ENCODE measurements at regions not wholly inside any gene's neighbourhood (a gene's known extent, or its start where the extent isn't known, plus 50 kb on each side); places are given as distances from the start of the nearest gene placed in this dataset.

DNA sequence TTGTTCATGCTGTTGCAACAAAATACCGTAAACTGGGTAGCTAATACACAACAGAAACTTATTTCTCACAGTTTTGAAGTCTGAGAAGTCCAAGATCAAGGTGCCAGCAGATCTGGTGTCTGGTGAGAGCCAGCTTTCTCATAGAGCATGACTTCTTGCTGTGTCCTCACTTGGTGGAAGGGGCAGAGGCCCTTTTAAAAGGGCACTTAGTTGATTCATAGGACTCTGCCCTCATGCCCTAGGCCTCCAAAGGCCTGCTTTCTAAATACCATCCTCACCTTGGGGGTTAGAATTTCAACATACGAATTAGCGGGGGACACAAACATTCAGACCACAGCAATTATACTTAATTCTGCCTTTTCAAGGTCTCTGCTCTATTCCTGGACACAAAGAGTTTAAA is 52.3 kb upstream of the FDX1 start:
- DNase-seq (ENCODE audit: low read depth in 1 of 2, low spot score in 1 of 2): no peak
- TF ChIP-seq, protein P1, sequence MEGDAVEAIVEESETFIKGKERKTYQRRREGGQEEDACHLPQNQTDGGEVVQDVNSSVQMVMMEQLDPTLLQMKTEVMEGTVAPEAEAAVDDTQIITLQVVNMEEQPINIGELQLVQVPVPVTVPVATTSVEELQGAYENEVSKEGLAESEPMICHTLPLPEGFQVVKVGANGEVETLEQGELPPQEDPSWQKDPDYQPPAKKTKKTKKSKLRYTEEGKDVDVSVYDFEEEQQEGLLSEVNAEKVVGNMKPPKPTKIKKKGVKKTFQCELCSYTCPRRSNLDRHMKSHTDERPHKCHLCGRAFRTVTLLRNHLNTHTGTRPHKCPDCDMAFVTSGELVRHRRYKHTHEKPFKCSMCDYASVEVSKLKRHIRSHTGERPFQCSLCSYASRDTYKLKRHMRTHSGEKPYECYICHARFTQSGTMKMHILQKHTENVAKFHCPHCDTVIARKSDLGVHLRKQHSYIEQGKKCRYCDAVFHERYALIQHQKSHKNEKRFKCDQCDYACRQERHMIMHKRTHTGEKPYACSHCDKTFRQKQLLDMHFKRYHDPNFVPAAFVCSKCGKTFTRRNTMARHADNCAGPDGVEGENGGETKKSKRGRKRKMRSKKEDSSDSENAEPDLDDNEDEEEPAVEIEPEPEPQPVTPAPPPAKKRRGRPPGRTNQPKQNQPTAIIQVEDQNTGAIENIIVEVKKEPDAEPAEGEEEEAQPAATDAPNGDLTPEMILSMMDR (IDR thresholded peaks at IDR 0.05; ENCODE audit: low read depth, low read length): no peak
- H3K4me3 ChIP-seq: no peak overlapping the region
- peaks cover 9% of the 10 kb centered on the region for H3K4me1 ChIP-seq (ENCODE audit: low read depth)
- no peaks in the 10 kb centered on the region for H3K36me3 ChIP-seq
- peak overlapping the region; percentile 82 for H3K27ac ChIP-seq
- no peaks in the 10 kb centered on the region for H3K9me3 ChIP-seq (ENCODE audit: low read depth)
- H3K27me3 ChIP-seq: no peaks in the 10 kb centered on the region

DNA sequence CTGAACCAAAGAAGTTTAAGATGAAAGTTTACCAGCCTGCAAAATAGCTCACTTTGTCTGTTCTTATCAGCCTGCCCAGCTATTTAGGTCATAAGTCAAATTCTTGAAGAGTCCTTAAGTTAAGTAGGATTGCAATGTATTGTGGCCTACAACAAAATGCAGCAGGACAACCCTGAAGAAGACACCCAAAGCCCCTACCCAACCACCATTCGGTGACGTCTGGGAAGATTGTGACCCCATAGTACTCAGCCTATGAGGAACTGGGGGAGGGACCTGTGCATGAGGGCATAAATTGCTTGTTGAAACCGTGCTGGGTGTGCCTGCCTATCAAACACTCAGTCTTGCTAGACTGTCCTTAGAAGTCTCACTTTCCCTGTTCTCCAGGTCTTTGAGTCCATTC is 50.5 kb upstream of the FDX1 start:
- Histone ChIP-seq H3K4me3 (no peak overlapping the region), H3K27me3 (no peaks in the 10 kb centered on the region), H3K27ac (no peak overlapping the region), H3K4me1 (ENCODE audit: low read depth) (peaks cover 9% of the 10 kb centered on the region), H3K36me3 (no peaks in the 10 kb centered on the region), H3K9me3 (ENCODE audit: low read depth) (no peaks in the 10 kb centered on the region)
- DNase-seq (ENCODE audit: low read depth in 1 of 2, low spot score in 1 of 2): no peak
- TF ChIP-seq, protein P1 (IDR thresholded peaks at IDR 0.05; ENCODE audit: low read depth, low read length): no peak

DNA sequence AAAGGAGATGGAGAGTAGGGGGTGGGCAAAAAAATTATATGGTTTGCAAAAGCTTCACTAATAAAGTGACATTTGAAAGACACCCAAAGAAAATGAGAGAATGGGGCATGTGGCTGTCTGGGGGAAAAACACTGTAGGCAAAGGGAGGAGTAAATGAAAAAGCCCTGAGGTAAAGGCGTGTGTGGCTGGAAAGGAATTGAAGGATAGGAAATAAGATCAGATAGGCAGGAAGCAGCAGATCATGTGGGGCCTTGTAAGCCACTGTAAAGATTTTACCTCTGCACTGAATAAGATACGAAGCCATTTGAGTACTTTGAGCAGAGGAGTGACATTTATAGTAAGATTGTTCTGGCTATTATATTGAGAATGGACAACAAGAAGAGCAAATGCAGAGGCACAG is 49.8 kb upstream of the FDX1 start:
- no peaks in the 10 kb centered on the region for H3K27me3 ChIP-seq
- H3K36me3 ChIP-seq: no peaks in the 10 kb centered on the region
- no peak overlapping the region for H3K4me3 ChIP-seq
- DNase-seq (ENCODE audit: low read depth in 1 of 2, low spot score in 1 of 2): no peak
- H3K4me1 ChIP-seq (ENCODE audit: low read depth): peaks cover 9% of the 10 kb centered on the region
- H3K27ac ChIP-seq: no peak overlapping the region
- TF ChIP-seq, protein P1 (IDR thresholded peaks at IDR 0.05; ENCODE audit: low read depth, low read length): no peak
- no peaks in the 10 kb centered on the region for H3K9me3 ChIP-seq (ENCODE audit: low read depth)
